ENCODE measurements at regions not wholly inside any gene's neighbourhood (a gene's known extent, or its start where the extent isn't known, plus 50 kb on each side); places are given as distances from the start of the nearest gene placed in this dataset.
A peak's percentile ranks its signal among the peaks of the same experiment; 100 is the strongest.
"Not testable (repeated sequence)": the region's sequence is repeated elsewhere in the genome, so short reads cannot be mapped to it uniquely, and the experiment has no call there.

DNA sequence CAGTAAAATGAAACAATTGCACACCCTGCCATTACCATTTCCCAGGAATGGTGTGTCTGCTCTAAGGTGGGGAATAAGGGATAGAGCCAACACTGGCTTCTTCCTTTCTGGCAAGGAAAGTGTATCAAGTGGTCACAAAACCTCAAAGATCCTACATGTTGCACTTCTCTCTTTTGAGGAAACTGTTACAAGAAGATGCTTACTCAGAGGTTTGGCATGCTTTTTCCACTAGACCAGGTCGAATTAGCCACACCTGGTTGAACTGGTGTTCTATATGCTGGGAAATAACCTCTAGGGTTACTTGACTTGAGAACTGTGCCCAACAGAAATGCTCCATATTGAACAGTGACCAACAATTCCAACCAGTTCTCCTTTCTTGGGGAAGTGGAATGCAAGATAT lies 102.9 kb downstream of the LRRN1 start:
- DNase-seq: no peak

DNA sequence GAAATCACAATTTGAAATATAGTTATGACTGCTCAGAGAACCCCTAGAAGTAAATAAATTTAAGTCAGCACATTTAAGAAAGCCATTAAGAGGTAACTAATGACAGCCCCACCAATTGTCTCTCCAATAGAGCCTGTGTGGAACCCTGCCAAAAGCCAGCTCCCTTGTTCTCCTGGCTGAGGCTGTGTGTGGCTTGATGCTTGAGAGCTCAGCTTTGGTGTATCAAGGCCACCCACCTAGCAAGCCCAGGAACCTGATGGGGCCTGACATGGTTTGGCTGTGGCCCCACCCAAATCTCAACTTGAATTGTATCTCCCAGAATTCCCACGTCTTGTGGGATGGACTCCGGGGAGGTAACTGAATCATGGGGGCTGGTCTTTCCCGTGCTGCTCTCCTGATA lies 106.9 kb downstream of the LRRN1 start:
- no peak for DNase-seq

DNA sequence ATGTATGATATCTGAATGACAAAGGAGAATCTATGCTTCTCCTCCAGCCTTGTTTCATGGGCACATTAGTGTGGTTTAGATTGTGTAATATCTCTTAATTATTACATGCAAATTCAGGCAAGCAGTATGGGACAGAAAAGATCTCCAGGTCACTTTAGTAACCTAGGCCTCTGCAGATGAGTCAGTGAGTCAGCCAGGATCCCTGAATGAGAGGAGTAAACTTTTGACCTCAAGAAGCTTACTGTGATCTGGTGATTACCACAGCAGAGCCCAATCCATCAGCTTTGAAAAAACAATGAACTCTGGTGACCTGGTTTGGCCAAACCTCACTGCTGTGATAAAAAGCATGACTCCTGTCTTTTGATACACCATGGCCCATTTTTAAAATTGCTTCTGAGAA lies 107.8 kb downstream of the LRRN1 start:
- DNase-seq: peak; percentile 10

DNA sequence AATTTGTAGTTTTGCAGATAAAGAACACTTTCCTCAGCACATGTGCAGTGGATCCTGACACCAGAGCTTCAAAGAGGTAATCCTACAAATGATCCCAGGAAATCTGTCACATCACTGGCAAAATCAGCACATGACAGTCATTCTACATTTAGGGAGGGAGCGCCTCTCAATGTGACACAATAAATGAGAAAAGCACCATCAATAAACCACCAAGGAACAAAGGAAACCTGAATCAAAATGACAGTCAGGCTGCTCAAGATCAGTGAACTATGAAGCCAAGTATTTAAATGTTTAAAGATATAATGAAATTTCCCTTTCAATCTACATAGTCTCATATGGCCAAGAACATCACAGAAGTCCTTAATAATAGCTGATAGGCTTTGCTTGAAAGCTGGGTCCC lies 119.5 kb downstream of the LRRN1 start:
- DNase-seq: no peak

DNA sequence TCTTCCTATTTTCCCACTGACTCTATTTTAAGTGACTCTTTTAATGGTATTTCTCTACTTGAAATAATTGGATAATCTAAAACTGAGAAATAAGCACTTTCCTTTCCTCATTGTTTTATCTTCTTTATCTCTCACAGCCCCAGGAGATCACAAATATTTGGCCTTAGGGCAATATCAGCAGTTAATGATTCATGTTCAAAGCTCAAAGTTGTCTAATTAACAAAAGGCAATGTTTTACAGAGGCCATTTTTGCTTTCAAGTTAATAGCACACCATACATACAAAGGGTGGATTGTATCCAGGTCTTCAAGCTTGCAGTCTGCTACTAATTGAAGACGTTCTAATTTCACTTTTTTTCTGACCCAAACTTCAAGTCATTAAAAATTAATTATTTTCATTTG lies 120.1 kb downstream of the LRRN1 start:
- no peak for DNase-seq

DNA sequence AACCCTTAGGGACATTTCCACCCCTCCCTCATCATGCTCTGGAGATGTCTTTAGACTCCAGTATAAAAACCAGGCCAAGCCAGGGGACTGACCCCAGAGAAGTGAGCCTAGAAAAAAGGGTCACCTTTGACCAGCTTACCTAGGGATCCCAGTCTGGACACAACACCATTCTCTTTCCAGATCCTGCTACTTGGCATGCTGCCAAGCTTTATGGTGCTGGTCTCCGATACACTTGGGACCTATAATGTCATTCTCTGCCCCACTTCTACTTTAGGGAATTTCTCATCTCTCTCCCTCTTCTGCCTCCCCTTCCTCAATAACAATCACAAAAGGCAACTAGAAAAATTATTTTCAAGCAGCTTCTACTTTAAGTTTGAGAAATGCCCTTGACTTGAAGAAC lies 124.4 kb downstream of the LRRN1 start:
- no peak for DNase-seq

DNA sequence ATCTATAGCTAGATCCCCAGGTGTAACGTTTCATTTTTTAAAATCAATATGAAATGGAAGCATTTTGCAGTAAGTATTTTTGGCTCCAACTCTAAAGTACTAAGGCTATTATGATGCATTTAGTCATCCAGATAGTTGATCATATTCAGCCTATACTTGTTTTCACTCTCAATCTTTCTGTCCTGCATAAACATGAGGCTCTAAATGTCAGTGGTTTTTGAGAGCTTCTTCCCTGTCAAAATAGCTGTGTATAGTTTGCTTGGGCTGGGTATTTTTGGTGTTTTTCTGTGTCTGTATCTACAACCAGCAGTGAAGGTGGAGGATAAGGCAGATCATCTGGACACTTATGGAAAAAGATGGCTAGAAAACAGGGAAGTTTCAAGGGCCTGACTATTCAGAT lies 128.0 kb downstream of the LRRN1 start:
- no peak for DNase-seq

DNA sequence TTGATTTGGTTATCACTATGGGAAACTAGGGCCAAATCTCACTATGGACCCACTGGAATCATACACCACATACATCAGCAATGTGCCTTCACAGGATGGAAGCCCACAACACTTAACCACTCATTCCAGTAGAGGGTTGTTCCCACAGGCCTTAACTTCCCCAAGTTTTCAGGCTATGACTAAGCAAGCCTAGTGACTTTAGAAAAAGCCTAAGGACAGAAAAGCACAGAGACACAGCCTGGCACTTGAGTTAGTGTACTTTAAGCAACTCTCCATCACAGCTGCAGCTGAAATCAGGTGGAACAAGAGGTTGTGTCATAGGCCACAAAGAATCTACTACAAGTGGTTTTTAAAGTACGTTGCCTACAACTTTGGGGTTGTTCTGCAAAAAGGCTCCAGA lies 128.7 kb downstream of the LRRN1 start:
- no peak for DNase-seq

DNA sequence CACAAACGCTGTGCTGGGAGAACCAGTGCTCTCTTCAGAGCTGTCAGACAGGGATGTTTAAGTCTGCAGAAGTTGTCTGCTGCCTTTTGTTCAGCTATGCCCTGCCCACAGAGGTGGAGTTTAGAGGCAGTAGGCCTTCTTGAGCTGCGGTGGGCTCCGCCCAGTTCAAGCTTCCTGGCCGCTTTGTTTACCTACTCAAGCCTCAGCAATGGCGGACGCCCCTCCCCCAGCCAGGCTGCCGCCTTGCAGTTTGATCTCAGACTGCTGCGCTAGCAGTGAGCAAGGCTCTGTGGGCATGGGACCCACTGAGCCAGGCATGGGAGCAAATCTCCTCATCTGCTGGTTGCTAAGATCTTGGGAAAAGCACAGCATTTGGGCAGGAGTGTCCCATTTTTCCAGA lies 142.1 kb downstream of the LRRN1 start:
- not testable (repeated sequence) for DNase-seq

DNA sequence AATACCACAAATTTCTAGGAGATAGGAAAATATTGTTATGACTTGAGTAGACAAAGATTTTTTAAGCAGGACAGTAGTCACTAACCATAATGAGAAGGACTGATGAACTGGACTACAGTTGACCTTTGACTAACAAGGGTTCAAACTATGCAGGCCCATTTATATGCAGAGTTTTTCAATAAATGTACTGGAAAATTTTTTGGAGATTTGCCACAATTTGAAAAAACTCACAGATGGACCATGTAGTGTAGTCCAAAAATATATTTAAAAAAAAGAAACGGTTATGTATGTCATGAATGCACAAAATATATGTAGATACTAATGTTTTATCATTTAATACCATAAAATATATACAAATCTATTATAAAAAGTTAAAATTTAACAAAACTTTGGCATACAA lies 151.8 kb downstream of the LRRN1 start:
- DNase-seq: no peak

DNA sequence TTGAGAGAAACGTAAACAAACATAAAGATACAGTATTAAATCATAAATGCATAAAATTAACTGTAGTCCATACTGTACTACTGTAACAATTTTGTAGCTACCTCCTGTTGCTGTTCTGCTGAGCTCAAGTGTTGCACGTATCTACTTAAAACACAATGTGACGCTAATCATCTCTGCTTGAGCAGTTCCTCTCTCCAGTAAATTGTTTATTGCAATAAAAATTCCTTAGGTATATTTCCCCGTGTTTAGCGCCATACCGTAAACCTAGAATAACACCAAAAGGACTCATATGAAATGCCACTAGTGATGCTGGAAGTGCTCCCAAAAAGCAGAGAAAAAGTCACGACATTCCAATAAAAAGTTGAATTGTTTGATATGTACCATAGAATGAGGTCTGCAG lies 152.3 kb downstream of the LRRN1 start:
- DNase-seq: no peak

DNA sequence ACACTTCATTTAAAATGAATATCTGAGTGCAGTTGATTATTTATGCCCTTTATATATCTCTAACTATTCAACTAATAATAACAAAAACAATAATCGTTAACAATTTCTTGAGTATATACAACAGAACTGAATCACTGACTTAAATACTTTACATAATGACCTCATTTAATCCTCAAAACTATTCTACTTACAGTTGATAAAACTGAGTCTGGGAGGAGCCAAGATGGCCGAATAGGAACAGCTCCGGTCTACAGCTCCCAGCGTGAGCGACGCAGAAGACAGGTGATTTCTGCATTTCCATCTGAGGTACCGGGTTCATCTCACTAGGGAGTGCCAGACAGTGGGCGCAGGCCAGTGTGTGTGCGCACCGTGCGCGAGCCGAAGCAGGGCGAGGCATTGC lies 163.6 kb downstream of the LRRN1 start:
- DNase-seq: not testable (repeated sequence)

DNA sequence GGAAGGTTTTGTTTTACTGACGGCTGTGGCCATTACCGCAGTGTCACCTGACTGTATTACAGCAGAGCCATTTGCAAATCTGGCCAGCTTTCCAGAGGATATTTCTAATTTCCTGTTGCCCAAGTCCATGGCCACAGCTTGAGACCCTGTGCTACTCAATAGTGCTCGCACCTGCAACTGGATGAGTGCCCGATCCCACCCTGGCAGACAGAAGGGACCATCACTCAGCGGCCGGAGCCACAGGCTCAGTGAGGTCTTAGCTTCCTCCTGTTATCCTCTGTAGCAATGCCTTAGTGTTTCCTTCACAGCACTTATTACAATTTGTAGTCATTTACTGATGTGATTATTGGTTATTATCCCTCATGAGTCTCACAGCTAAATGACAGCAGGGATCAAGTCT lies 184.8 kb downstream of the LRRN1 start:
- no peak for DNase-seq

DNA sequence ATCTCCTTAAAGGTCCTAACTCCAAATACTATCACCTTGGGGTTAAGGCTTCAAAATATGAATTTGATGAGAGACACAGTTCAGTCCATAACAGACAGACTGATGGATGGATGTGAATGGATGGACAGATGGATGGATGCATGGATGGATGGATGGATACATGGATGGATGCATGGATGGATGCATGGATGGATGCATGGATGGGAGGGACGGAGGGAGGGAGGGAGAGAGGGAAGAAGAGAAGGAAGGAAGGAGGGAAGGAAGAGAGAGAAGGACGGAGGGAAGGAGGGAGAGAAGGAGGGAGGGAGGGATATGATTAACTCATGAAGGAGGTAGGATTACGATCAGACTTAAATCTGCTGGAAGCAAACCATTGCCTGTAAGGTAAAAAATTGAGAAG lies 192.4 kb downstream of the LRRN1 start:
- DNase-seq: no peak

DNA sequence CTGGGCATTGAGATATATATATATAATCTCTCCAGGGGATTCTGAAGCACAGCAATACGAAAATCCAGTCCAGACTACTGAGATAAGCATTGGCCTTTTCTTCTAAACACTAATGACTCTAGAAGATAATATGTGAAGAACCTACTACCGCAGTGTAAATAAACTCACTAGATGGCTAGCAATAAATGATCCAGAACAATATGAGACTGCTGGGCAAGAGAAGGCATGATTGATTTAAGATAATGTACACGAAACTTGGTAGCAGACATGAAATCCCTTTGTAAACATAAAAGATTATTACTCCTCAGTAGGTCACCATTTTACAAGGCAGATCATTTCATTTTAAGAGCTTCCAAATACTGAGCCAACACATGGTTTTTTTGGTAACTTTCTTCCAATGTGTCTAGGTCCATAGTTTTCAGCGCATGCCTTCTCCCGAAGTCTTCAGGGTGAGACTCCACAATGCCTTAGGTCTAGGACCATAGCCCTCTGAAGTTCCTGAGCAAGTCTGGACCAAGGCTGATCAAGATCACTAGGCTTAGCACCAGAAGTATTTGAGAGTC lies 193.2 kb downstream of the LRRN1 start:
- no peak for DNase-seq

DNA sequence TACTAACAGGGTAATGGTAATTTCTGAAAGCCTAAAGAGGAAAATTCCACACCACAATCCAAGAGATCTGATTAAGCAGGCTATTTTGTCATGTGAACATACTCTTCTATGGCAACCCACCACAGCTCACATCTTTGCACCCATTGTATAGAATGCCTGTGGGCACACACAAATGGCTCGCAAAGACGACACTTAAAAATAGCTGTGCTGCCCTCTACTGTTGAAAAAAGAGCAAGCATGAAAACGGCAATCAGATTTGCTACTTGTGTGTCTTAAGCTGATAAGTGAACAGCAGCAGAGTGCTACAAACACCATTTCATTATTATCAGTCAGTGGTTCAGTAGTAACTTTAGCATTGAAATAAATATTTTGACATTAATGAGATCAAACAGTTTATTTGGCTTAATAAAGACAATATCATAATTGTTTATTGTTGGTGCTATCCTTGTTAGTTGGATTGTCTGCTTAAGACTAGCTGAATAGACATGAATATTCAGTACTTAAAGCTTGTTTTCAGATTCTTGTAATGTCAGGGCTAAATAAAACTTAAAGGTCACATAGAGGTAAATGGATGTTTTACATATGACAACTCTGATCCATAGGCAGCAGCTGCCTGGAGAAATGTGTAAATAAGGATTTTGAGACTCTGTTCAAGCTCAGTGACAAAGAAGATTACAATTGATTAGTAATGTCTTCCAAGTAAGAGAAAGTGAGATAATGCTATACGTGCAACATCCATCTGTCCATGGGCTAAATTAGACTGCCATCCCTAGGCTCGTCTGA lies 199.1 kb downstream of the LRRN1 start:
- peak; percentile 88 for DNase-seq

DNA sequence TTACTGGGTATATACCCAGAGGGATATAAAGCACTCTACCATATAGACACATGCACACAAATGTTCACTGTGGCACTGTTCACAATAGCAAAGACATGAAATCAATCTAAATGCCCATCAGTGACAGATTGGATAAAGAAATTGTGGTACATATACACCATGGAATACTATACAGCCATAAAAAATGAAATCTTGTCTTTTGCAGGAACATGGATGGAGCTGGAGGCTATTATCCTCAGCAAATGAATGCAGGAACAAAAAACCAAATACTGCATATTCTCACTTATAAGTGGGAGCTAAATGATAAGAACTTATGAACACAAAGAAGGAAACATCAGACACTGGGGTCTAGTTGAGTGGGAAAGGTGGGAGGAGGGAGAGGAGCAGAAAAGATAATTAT lies 200.1 kb downstream of the LRRN1 start:
- DNase-seq: not testable (repeated sequence)

DNA sequence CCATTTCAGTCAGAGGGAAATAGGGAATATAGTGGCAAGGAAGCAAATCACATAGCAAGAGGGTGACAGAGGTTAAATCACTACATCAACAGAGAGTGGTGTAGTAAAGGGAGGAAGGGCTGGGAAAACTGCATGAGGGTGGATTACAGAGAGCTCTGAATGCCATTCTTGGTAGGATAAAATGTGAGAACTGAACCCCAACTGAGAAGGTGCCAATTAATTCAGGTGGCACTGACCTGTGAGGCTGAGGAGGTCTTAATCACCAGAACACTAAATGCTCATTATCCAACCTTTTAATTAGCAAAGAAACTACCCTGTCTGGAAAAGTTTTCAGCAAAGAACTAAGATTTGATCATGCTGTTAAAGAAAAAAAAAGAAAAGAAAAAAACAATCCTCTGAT lies 202.7 kb downstream of the LRRN1 start:
- DNase-seq: no peak

DNA sequence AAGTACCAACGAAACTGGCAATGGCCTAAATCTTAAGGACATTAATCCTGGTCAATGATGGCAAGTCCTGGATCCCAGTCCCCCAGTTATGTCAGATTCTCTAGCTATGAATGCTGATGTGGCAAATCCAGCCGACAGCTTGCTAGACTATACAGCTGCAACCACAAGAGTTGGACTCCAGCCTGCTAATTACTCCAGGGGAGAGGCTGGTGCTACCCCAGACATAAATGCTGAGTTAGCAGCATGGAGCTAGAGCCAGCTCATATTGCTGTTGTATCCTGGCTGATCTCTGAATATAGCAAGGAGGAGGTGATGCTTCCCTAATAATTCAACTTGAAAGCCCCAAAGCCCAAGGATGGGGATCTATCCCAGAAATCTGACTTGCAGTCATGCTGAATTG lies 207.1 kb downstream of the LRRN1 start:
- no peak for DNase-seq

DNA sequence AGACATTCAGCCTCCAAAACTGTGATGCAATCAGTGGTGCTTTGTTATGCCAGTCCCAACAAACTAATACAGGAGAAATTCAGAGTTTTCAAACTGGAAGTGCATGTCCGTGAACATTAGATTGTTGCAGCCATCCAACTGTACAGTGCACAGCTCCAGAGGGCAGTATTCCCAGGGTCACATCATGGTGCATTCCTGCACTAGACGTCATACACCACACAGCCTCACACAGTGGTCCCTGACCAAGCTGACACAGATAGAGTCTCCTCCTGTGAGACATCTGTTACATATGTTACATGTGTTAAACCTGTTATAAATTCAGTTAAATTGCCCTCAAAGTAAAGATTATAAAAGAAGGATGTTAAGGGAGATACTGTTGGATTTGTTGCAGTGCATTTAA lies 209.0 kb downstream of the LRRN1 start:
- DNase-seq: no peak

DNA sequence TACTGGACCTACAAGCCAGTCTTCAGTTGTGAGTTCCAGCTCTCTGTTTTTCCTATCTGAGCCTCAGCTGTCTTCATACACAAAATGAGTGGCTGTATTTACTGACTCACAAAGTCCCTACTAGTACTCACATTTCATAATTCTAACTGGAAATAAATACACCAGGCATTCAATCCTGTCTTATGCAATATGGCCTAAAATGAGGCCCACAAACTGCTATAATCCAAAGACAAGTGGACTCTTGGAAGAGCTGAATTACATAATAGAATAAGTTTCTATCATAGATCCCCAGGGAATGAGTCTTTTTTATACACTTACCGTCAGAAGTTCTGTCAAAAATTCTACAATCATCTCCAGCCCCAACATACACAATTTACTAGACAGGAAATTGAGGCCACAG lies 211.9 kb downstream of the LRRN1 start:
- DNase-seq: no peak

DNA sequence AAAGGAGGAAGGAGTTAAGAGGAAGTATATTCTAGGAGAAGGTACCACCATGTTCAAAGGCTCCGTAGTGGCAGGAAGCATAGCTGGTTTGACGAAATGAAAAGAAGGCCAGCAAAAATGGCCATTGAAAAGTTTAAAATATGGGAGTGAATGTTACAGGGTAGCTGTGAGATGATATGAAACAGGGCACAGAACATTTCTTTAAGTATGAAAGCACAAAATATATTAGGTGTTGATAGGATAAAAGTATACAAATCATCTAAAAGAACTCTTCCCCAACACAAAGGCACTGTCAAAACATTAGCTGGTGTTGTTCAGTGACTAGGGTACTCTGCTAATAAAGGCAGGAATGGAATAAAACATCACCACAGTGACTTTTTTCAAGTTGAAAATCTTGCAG lies 216.2 kb downstream of the LRRN1 start:
- no peak for DNase-seq

DNA sequence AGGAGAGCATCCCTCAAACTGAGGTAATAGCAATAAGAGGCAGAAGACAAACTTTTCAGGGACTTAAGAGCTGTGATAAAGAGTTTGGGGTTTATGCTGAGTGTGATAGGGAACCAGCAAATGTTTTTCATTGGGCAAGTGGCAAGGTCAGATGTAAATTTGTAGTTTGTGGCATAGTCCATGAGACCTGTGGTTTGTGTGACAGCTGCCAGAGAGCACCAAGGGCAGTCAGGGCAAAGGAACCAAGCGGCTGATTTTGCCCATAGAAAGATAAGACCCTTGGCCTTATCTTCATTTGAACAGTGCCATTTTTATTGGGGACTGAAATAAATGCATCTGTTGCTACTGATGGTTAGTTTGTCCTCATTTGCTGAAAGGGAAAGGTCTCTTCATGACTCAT lies 220.3 kb downstream of the LRRN1 start:
- DNase-seq: peak; percentile 94

DNA sequence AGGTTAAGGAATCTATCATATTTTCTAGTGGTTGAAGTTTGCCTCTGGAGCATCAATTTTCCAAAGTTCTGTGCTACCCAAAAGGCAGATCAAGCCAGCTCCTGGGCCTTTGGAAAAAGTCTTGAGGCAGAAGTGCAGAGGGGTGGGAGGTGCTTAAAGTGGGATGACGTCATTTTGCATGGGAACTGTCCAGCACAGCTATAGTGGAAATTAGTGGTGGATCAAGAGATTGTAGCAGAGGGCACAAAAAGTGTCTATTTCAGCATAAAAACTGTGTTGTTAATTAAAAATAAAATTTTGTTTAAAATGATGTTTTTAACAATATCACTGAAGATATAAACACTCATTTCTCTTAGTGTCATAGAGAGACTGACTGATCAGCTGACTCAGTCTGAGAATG lies 221.9 kb downstream of the LRRN1 start:
- peak; percentile 74 for DNase-seq

DNA sequence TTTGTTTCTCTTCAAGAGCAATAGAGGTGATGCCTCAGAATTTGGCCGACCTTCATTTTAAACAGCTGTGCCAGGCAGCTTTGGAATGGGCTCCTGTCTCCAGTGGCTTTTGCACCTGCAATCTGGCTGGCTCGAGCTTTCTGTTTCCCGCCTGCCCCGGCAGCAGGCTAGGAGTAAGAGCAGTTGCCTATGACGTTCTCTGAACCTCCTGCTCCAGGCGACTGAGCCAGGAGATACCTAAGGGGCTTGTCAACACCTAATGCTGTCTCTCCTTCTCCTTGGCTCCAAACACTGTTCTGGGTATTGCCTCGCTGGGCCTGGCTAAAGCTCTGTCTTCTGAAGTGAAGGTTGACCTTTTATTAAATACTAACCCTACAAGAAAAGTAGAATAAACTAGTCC lies 229.9 kb downstream of the LRRN1 start:
- DNase-seq: no peak
